ENCODE measurements at regions not wholly inside any gene's neighbourhood (a gene's known extent, or its start where the extent isn't known, plus 50 kb on each side); places are given as distances from the start of the nearest gene placed in this dataset.

DNA sequence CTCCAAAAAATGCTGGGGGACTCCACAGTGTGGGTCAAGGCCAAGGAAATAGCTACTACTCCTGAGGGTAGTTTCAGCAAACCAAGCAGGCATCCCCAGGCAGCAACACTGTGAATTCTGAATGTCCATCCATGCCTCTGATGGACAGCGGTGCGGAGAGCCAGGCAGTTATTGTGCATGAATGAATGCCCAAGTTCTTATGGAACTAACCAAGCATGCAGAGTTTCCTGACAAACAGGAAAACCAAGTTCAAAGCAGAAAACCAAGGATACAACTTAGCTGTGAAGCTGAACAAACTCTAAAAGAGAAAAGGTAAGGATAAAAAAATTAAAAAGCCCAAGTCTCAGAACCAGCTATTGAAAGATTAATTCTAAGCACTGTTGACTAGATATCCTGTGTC, 642.6 kb upstream of the HS3ST1 start:
- ATAC-seq (ENCODE audit: insufficient number of reproducible peaks, low FRiP score, low read depth) = no peak
- Histone ChIP-seq H3K27me3 (replicated peaks; ENCODE audit: insufficient read depth) (no peaks in the 10 kb centered on the region), H3K4me1 (ENCODE audit: control insufficient read depth in 1 of 2, low read depth in 2 of 2) (no peaks in the 10 kb centered on the region), H3K36me3 (no peaks in the 10 kb centered on the region), H3K9me3 (no peaks in the 10 kb centered on the region), H3K27ac (no peak overlapping the region), H3K4me3 (no peak overlapping the region)
- no peak for DNase-seq (ENCODE audit: low spot score)
- TF ChIP-seq CTCF (IDR thresholded peaks at IDR 0.05) = no peak

GRCh38 chr4:12053966-12054365, 625.3 kb upstream of the HS3ST1 start:
- no peaks in the 10 kb centered on the region for H3K27me3 ChIP-seq (replicated peaks; ENCODE audit: insufficient read depth)
- H3K4me1 ChIP-seq (ENCODE audit: control insufficient read depth in 1 of 2, low read depth in 2 of 2) = no peaks in the 10 kb centered on the region
- no peak overlapping the region for H3K4me3 ChIP-seq
- H3K27ac ChIP-seq = no peak overlapping the region
- H3K9me3 ChIP-seq = no peaks in the 10 kb centered on the region
- ATAC-seq (ENCODE audit: insufficient number of reproducible peaks, low FRiP score, low read depth) (no peak), DNase-seq (ENCODE audit: low spot score) (no peak)
- TF ChIP-seq CTCF (IDR thresholded peaks at IDR 0.05) = no peak
- no peaks in the 10 kb centered on the region for H3K36me3 ChIP-seq

DNA sequence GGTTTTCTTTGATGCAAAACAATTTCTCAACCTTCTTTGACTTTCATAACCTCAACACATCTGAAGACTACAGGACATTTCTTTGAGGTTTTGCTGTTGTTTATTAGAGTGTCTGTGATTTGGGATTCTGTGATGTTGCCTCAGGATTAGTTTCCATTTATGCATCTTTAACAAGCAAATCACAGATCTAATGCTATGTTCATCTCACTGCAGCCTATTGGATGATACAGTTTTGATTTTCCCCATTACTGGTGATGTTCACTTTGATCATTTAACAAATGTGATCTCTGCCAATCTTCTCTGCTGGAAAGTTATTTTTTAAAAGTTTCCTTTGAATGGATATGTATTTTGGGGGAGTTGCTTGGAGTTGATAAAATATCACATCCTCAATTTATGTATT, 624.9 kb upstream of the HS3ST1 start:
- Histone ChIP-seq H3K9me3 (no peaks in the 10 kb centered on the region), H3K4me1 (ENCODE audit: control insufficient read depth in 1 of 2, low read depth in 2 of 2) (no peaks in the 10 kb centered on the region), H3K27me3 (replicated peaks; ENCODE audit: insufficient read depth) (no peaks in the 10 kb centered on the region), H3K36me3 (no peaks in the 10 kb centered on the region), H3K27ac (no peak overlapping the region), H3K4me3 (no peak overlapping the region)
- TF ChIP-seq CTCF (IDR thresholded peaks at IDR 0.05) = no peak
- no peak for DNase-seq (ENCODE audit: low spot score)
- no peak for ATAC-seq (ENCODE audit: insufficient number of reproducible peaks, low FRiP score, low read depth)

- H3K4me3 ChIP-seq = no peak overlapping the region
- no peaks in the 10 kb centered on the region for H3K9me3 ChIP-seq
- ATAC-seq (ENCODE audit: insufficient number of reproducible peaks, low FRiP score, low read depth) (no peak), DNase-seq (ENCODE audit: low spot score) (no peak)
- no peaks in the 10 kb centered on the region for H3K27me3 ChIP-seq (replicated peaks; ENCODE audit: insufficient read depth)
- H3K36me3 ChIP-seq = no peaks in the 10 kb centered on the region
- H3K27ac ChIP-seq = no peak overlapping the region
- TF ChIP-seq CTCF (IDR thresholded peaks at IDR 0.05) = no peak
- no peaks in the 10 kb centered on the region for H3K4me1 ChIP-seq (ENCODE audit: control insufficient read depth in 1 of 2, low read depth in 2 of 2)
Measured at GRCh38 chr4:12050357-12050756, 621.7 kb upstream of the HS3ST1 start.

DNA sequence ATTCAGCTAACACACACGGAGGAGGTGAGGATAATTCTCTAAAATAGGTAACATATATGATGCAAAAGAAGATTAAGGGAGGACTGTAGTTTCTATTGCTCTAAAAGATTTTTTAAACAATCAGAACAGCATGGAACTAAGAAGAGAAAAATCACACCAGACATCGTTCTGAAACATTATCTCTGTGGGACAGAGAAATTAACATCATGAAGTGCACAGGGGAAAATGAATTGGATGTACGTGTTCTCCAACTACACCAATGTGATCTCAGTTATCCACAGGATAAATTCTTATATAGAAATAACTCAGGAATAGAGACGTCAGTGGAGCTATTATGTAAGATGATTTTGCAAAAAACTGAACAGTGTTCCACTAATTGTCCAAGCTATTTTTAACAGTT, 614.1 kb upstream of the HS3ST1 start:
- H3K4me1 ChIP-seq (ENCODE audit: control insufficient read depth in 1 of 2, low read depth in 2 of 2) = no peaks in the 10 kb centered on the region
- ATAC-seq (ENCODE audit: insufficient number of reproducible peaks, low FRiP score, low read depth) (no peak), DNase-seq (ENCODE audit: low spot score) (no peak)
- H3K36me3 ChIP-seq = no peaks in the 10 kb centered on the region
- H3K27me3 ChIP-seq (replicated peaks; ENCODE audit: insufficient read depth) = no peaks in the 10 kb centered on the region
- no peak for TF ChIP-seq CTCF (IDR thresholded peaks at IDR 0.05)
- no peaks in the 10 kb centered on the region for H3K9me3 ChIP-seq
- no peak overlapping the region for H3K27ac ChIP-seq
- H3K4me3 ChIP-seq = no peak overlapping the region
